22Rv1 (cell line): ENCODE measurements at regions not wholly inside any gene's neighbourhood (a gene's known extent, or its start where the extent isn't known, plus 50 kb on each side); places are given as distances from the start of the nearest gene placed in this dataset.

Experiments
- ZFX ChIP-seq: fragments of 450-650 bp; IDR thresholded peaks from 2 replicates; pipeline ENCODE4 v1.6.1; 2017; ENCODE audit warnings: antibody characterized with exemption, borderline replicate concordance
- TF ChIP-seq, protein P1 (sequence below): fragments of 450-650 bp; IDR thresholded peaks from 2 replicates; pipeline ENCODE4 v1.5.1; 2017; ENCODE audit warnings: mild to moderate bottlenecking

DNA sequence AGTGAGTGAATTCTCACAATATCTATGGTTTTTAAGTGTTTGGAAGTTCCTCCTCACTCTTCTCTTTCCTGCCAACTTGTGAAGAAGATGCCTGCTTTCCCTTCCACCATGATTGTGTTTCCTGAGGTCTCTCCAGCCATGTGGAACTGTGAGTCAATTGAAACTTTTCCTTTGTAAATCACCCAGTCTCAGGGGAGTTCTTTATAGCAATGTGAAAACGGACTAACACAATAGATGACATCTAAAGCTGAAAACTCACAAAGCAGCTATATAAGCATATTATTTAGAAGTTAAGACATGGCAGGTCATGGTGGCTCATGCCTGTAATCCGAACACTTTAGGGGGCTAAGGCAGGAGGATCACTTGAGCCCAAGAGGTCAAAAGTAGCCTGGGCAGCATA, 130.2 kb downstream of the ARRDC3 start:
- TF ChIP-seq, protein P1, sequence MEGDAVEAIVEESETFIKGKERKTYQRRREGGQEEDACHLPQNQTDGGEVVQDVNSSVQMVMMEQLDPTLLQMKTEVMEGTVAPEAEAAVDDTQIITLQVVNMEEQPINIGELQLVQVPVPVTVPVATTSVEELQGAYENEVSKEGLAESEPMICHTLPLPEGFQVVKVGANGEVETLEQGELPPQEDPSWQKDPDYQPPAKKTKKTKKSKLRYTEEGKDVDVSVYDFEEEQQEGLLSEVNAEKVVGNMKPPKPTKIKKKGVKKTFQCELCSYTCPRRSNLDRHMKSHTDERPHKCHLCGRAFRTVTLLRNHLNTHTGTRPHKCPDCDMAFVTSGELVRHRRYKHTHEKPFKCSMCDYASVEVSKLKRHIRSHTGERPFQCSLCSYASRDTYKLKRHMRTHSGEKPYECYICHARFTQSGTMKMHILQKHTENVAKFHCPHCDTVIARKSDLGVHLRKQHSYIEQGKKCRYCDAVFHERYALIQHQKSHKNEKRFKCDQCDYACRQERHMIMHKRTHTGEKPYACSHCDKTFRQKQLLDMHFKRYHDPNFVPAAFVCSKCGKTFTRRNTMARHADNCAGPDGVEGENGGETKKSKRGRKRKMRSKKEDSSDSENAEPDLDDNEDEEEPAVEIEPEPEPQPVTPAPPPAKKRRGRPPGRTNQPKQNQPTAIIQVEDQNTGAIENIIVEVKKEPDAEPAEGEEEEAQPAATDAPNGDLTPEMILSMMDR: no peak
- no peak for TF ChIP-seq ZFX
